Osteoblast (primary cell): ENCODE measurements at regions not wholly inside any gene's neighbourhood (a gene's known extent, or its start where the extent isn't known, plus 50 kb on each side); places are given as distances from the start of the nearest gene placed in this dataset.

ENCODE experiments used
- DNase-seq: peaks from one replicate; pipeline ENCODE4 v3.0.0; 2011; ENCODE audit warnings: low spot score, mixed read lengths; ENCODE audit not compliant: insufficient read length; ENCODE audit errors: missing footprints
- H2AFZ ChIP-seq: 2 replicates; pipeline ENCODE4 v1.6.0; 2011; ENCODE audit warnings: mild to moderate bottlenecking, low read length
- H3K27ac ChIP-seq: 2 replicates; pipeline ENCODE4 v1.5.1; 2011; ENCODE audit warnings: mild to moderate bottlenecking, low read depth, low read length, moderate library complexity
- H3K27me3 ChIP-seq: 2 replicates; pipeline ENCODE4 v1.6.0; 2012; ENCODE audit warnings: mild to moderate bottlenecking, control low read depth, inconsistent platforms, low read length, moderate library complexity; ENCODE audit not compliant: insufficient read depth
- H3K36me3 ChIP-seq: 2 replicates; pipeline ENCODE4 v1.5.1; 2011; ENCODE audit warnings: mild to moderate bottlenecking, low read length, control low read depth, moderate library complexity; ENCODE audit not compliant: insufficient read depth
- H3K4me1 ChIP-seq: 2 replicates; pipeline ENCODE4 v1.5.1; 2011; ENCODE audit warnings: mild to moderate bottlenecking, low read length, control low read depth, moderate library complexity; ENCODE audit not compliant: insufficient read depth
- H3K4me2 ChIP-seq: 2 replicates; pipeline ENCODE4 v1.6.0; 2011; ENCODE audit warnings: mild to moderate bottlenecking, low read length; ENCODE audit not compliant: insufficient read depth
- H3K4me3 ChIP-seq: fragments of 200-600 bp; sonication (generic); 3 replicates; pipeline ENCODE4 v1.5.1; 2012; ENCODE audit warnings: mild to moderate bottlenecking, low read length, inconsistent platforms; ENCODE audit not compliant: insufficient read depth
- H3K79me2 ChIP-seq: 2 replicates; pipeline ENCODE4 v1.6.0; 2012; ENCODE audit warnings: mild to moderate bottlenecking, low read length, control low read depth, inconsistent platforms; ENCODE audit not compliant: insufficient read depth
- H3K9me3 ChIP-seq: 2 replicates; pipeline ENCODE4 v1.5.1; 2011; ENCODE audit warnings: low read depth, low read length, control low read depth
- H4K20me1 ChIP-seq: 2 replicates; pipeline ENCODE4 v1.6.0; 2012; ENCODE audit warnings: mild to moderate bottlenecking, low read length, control low read depth; ENCODE audit not compliant: insufficient read depth
- TF ChIP-seq, protein P1 (sequence below): IDR thresholded peaks from 2 replicates; pipeline ENCODE4 v1.5.1; 2011; ENCODE audit warnings: mild to moderate bottlenecking, low read depth, low read length, moderate library complexity; ENCODE audit errors: extremely low read depth

DNA sequence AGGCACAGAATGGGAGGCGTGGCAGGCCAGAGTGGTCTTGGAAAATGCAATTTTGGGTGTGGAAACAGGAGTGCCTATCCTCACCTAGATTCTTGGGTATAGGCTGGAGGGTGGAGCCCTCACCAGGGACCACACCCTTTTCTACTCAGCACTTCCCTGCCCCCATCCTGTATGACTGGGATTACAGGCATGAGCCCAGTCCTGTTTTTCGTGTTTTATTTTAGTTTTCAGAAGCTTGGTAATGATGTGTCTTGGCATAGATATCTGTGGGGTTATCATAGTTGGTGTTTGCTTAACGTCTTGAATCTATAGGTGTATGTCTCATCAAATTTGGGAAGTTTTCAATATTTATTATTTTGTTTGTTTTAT is 248.7 kb upstream of the CBLB start:
- no peak overlapping the region for H3K4me3 ChIP-seq
- peaks cover 23% of the 10 kb centered on the region for H3K4me1 ChIP-seq
- H4K20me1 ChIP-seq: no peaks in the 10 kb centered on the region
- DNase-seq: no peak
- H3K27me3 ChIP-seq: no peaks in the 10 kb centered on the region
- H3K4me2 ChIP-seq: no peak overlapping the region
- no peaks in the 10 kb centered on the region for H3K36me3 ChIP-seq
- H2AFZ ChIP-seq: no peak overlapping the region
- H3K27ac ChIP-seq: no peak overlapping the region
- no peaks in the 10 kb centered on the region for H3K79me2 ChIP-seq
- no peaks in the 10 kb centered on the region for H3K9me3 ChIP-seq
- TF ChIP-seq, protein P1, sequence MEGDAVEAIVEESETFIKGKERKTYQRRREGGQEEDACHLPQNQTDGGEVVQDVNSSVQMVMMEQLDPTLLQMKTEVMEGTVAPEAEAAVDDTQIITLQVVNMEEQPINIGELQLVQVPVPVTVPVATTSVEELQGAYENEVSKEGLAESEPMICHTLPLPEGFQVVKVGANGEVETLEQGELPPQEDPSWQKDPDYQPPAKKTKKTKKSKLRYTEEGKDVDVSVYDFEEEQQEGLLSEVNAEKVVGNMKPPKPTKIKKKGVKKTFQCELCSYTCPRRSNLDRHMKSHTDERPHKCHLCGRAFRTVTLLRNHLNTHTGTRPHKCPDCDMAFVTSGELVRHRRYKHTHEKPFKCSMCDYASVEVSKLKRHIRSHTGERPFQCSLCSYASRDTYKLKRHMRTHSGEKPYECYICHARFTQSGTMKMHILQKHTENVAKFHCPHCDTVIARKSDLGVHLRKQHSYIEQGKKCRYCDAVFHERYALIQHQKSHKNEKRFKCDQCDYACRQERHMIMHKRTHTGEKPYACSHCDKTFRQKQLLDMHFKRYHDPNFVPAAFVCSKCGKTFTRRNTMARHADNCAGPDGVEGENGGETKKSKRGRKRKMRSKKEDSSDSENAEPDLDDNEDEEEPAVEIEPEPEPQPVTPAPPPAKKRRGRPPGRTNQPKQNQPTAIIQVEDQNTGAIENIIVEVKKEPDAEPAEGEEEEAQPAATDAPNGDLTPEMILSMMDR: no peak

DNA sequence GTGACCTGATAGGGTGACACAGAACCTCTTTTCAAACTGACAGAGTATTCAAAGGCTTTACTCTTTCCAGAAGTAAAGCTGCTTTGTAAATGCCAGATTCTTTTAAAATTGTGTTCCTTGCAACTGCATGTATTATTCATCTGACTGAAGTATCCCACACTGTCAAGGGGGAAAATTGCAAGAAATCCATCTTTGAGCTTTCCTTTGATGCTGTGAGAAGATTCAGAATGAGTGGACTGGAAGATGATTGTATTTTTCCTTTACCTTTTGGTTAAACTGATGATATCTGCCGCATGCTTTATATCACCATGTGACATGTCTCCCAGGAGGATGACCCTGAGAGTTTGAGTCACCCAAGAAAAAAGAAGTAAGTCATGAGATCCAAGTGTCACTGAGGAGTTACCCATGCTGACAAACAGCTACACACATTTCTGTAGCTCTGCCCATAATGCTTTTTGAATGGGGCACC is 250.8 kb upstream of the CBLB start:
- Histone ChIP-seq H3K27me3 (no peaks in the 10 kb centered on the region), H2AFZ (peak overlapping the region; percentile 11), H3K27ac (peak overlapping the region; percentile 98), H3K36me3 (no peaks in the 10 kb centered on the region), H3K4me1 (peaks cover 19% of the 10 kb centered on the region), H3K4me3 (no peak overlapping the region), H4K20me1 (no peaks in the 10 kb centered on the region), H3K4me2 (peak overlapping the region; percentile 54), H3K9me3 (no peaks in the 10 kb centered on the region), H3K79me2 (no peaks in the 10 kb centered on the region)
- DNase-seq: no peak
- TF ChIP-seq, protein P1: no peak

DNA sequence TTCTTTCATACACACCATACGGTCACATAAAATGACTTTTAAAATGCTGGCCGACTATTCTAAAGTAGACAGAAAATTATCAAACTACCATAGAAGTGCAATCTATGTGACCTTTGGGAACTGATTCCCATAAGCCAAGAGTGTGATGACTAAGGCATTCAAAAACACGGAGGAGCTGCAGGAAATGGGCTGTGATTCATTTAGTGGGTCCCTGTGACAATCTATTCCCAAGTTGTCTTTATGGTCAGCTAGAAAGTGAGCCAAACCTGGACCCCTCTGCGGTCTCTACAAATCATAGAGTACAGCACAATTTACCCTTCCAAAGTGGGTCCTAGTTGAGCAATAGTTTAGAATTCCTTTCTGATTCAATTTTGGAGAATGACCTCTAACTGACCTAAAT is 251.5 kb upstream of the CBLB start:
- Histone ChIP-seq H3K9me3 (no peaks in the 10 kb centered on the region), H3K4me3 (peak overlapping the region; percentile 19), H3K36me3 (no peaks in the 10 kb centered on the region), H2AFZ (peak overlapping the region; percentile 38), H3K79me2 (no peaks in the 10 kb centered on the region), H3K4me1 (peaks cover 25% of the 10 kb centered on the region), H3K27ac (peak overlapping the region; percentile 98), H3K27me3 (no peaks in the 10 kb centered on the region), H4K20me1 (no peaks in the 10 kb centered on the region), H3K4me2 (peak overlapping the region; percentile 54)
- no peak for DNase-seq
- TF ChIP-seq, protein P1: no peak

DNA sequence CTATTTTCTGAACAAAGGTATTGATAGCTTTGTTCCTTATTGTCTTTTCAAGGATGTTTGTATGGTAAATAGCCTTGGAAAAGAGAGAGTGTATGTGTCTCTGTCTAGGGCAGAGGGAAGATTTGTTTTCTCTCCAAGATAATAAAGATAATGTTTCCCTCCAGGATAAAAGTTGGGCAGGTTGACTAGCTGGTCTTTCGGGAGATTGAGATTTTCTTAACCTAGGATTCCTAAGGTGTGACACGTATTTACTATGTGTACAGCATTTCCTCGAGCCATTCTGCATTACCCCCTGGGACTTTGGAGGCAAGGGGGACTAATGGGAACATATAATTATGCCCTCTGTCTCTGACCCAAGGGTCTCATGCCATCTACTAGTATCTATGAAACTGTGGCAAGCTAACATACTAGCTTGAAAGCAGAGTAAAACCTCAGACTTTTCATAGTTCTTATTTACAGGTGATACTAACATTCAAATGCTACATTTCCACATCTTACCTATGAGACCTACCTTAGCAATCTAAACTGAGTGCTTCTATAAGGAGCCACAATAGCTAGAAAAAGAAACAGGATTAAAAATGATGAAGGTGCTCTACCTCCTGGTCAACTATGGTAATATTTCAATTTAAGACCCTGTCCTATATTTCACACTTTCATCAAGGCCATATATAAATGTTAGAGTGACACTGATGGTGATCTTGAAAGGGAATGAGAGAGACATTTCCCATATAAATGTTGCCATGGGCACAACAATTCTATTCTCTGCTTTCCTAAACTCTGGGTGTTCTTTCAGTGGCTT is 252.9 kb upstream of the CBLB start:
- Histone ChIP-seq H3K9me3 (no peaks in the 10 kb centered on the region), H2AFZ (peak overlapping the region; percentile 6), H3K36me3 (no peaks in the 10 kb centered on the region), H3K4me3 (no peak overlapping the region), H3K79me2 (no peaks in the 10 kb centered on the region), H4K20me1 (no peaks in the 10 kb centered on the region), H3K27me3 (no peaks in the 10 kb centered on the region), H3K4me1 (peaks cover 37% of the 10 kb centered on the region), H3K27ac (peak overlapping the region; percentile 98), H3K4me2 (no peak overlapping the region)
- TF ChIP-seq, protein P1: no peak
- no peak for DNase-seq
